ENCODE measurements at regions not wholly inside any gene's neighbourhood (a gene's known extent, or its start where the extent isn't known, plus 50 kb on each side); places are given as distances from the start of the nearest gene placed in this dataset.

GRCh38 chr6:82013561-82014530 lies 233.7 kb downstream of the IBTK start:
- no peak for DNase-seq

DNA sequence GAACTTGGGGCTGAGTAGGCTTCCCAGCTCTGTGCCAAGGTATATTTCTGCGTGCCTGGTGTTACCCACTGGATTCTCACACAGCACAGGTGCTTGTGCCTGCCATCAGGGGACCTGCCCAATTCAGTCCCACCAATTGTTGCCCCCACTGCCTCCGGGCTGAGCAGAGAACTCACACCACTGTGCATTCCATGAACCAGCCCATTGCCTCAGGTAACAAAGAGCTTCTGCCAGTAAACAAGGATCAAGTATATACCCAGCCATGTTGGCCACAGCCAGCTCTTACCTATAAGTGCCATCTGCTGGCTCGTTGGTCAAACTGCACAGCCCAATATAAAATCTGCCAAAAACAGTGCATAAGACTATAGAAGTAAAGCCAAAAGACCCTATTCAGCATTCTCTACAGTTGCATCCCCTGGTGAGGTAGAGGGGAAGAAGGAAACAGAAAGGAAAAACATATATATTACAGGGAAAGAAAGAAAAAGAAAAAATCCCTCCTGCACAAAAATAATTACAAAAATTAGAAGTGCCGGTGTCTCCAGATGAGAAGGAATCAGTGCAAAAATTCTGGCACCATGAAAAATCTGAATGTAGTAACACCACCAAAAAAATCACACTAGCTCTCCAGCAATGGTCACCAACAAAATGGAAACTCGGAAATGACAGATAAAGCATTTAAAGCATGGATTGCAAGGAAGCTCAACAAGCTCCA lies 241.4 kb downstream of the IBTK start:
- DNase-seq: peak; percentile 50

GRCh38 chr6:82000551-82000950 lies 247.0 kb downstream of the IBTK start:
- no peak for DNase-seq

DNA sequence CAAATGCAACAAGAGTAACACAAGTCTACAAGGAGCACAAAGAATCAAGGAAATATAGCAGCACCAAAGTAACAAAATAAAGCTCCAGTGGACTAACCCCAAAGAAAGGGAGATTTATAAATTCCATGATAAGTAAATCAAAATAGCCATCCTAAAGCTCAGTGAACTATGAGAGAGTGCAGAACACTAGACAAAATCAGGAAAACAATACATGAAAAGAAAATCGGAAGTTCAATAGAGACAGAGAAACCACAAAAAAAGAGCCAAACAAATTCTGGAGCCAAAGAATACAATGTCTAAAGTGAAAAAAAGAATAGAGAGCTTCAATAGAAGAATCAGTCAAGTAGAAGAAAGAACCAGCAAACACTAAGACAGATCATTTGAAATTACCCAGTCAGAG lies 247.3 kb upstream of the TENT5A start:
- DNase-seq: no peak

DNA sequence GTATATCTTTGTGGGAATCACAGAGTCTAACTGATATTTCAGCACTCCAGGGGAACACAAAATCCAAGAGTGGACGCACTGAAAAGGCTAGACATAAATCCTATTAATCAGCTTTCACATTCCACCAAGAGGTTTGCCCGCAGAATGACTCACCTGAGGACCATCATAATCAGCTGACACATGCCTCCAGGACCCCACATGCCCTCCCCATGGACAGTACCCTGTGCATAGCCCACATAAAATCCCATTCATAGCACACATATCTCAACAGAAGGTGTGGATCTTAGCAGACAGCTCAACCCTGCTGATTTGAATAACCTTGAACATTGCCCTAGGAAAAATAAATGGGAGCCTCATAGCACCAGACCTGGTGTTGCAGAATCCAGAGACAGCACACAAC lies 246.8 kb upstream of the TENT5A start:
- no peak for DNase-seq

GRCh38 chr6:81998432-81998831 lies 246.0 kb upstream of the TENT5A start:
- DNase-seq: no peak

- DNase-seq: no peak
These were observed 244.8 kb upstream of the TENT5A start for GRCh38 chr6:81997090-81997926.

- no peak for DNase-seq
These were observed 243.9 kb upstream of the TENT5A start for GRCh38 chr6:81996414-81996813.

- peak; percentile 28 for DNase-seq
These were observed 243.2 kb upstream of the TENT5A start for GRCh38 chr6:81995548-81996289.

- DNase-seq: no peak
These were observed 236.4 kb upstream of the TENT5A start for GRCh38 chr6:81988871-81989270.

- no peak for DNase-seq
These were observed 236.0 kb upstream of the TENT5A start for GRCh38 chr6:81988446-81988845.

DNA sequence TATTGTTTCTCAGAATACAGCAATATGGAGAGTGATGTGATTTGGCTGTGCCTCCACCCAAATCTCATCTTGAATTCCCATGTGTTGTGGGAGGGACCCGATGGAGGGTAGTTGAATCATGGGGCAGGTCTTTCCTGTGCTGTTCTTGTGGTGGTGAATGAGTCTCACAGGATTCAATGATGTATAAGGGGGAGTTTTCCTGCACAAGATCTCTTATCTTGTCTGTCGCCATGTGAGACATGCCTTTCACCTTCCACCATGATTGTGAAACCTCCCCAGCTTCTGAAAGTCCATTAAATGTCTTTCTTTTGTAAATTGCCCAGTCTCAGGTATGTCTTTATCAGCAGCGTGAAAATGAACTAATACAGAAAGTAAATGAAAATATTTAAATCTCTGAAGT lies 234.8 kb upstream of the TENT5A start:
- DNase-seq: no peak

- DNase-seq: no peak
These were observed 232.7 kb upstream of the TENT5A start for GRCh38 chr6:81985191-81985590.

DNA sequence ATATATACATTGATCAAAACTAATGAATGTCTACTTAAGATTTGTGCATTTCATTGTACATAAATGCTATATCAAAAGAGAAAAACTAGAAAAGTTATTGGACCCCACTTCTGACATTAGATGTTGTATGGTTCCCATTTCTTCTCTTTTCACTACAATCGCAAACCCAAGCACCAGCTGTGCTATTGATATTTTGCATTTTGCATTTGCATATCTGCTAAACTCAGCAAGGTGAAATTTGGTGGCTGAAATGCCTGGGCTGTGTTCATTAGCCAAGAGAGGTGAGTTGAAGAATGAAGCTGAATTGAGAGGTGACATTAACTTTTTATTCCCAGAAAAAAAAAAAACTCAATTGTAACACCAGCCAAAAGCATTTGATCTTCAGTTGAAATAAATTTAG lies 232.1 kb upstream of the TENT5A start:
- DNase-seq: no peak

GRCh38 chr6:81981812-81982211 lies 229.3 kb upstream of the TENT5A start:
- DNase-seq: no peak

GRCh38 chr6:81979767-81980166 lies 227.3 kb upstream of the TENT5A start:
- no peak for DNase-seq

GRCh38 chr6:81979329-81979728 lies 226.8 kb upstream of the TENT5A start:
- DNase-seq: no peak

GRCh38 chr6:81978230-81978629 lies 225.7 kb upstream of the TENT5A start:
- no peak for DNase-seq

DNA sequence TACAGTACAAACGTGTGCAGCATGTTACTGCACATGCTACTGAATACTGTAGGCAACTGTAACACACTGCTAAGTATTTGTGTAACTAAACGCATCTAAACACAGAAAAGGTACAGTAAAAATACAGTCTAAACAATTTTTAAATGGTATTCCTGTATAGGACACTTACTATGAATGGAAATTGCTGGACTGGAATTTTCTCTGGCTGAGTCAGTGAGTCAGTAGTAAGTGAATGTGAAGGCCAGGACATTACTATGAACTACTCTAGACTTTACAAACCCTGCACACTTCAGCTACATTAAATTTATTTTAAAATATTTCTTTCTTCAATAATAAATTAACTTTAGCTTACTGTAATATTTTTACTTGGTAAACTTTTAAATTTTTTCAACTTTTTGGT lies 225.0 kb upstream of the TENT5A start:
- no peak for DNase-seq

DNA sequence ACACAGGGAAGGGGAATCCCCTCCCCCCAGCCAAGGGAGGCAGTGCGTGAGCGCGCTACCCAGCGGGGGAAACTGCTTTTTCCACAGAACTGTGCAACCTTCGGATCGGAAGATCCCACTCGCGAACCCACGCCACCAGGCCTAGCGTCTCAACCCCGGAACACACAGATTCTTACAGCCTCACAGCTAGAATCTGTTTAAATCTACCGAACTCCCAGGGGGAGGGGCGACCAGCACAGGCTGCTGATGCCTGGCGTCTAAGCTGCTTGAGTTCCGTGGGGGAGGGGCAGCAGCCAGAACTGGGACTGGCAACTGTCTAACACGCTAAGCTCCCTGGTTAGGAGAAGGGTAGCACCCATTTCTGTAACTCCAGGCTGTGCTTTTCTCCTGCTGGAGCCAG lies 217.3 kb upstream of the TENT5A start:
- DNase-seq: no peak

- DNase-seq: no peak
These were observed 216.5 kb upstream of the TENT5A start for GRCh38 chr6:81969011-81969410.

GRCh38 chr6:81966968-81967367 lies 214.5 kb upstream of the TENT5A start:
- DNase-seq: no peak

DNA sequence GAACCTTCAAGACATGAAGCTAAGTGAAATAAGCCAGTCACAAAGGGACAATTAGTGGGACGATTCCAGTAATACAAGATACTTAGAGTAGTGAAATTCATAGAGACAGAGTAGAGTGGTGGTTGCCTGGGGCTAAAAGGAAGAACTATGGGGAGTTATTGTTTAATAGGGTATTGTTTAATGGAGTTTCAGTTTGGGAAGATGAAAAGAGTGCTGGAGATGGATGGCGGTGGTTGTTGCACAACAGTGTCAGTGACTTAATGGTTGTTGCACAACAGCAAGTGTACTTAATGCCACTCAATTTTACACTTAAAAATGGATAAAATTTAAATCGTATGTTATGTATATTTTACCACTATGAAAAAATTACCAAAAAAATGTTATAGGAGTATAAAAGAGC lies 209.7 kb upstream of the TENT5A start:
- DNase-seq: no peak
